GM06990 (cell line): ENCODE measurements at regions not wholly inside any gene's neighbourhood (a gene's known extent, or its start where the extent isn't known, plus 50 kb on each side); places are given as distances from the start of the nearest gene placed in this dataset.

ENCODE experiments used
- DNase-seq: peaks from one replicate; pipeline ENCODE4 v3.0.0-alpha.2; 2011; ENCODE audit not compliant: insufficient read length; ENCODE audit errors: extremely low read depth
- H3K27me3 ChIP-seq: replicated peaks from 2 replicates; pipeline ENCODE4 v1.6.0; 2011; ENCODE audit warnings: low read length; ENCODE audit not compliant: control insufficient read depth, insufficient read depth
- H3K36me3 ChIP-seq: 2 replicates; pipeline ENCODE4 v1.5.1; 2011; ENCODE audit warnings: low read length; ENCODE audit not compliant: control insufficient read depth, insufficient read depth
- H3K4me3 ChIP-seq: replicated peaks from 2 replicates; pipeline ENCODE4 v1.5.1; 2011; ENCODE audit warnings: low read depth, mild to moderate bottlenecking, control low read depth, low read length
- TF ChIP-seq, protein P1 (sequence below): IDR thresholded peaks from 2 replicates; pipeline ENCODE4 v1.5.1; 2011; ENCODE audit warnings: low read length, control low read depth, mild to moderate bottlenecking, inconsistent platforms; ENCODE audit not compliant: insufficient read depth, poor library complexity, severe bottlenecking

DNA sequence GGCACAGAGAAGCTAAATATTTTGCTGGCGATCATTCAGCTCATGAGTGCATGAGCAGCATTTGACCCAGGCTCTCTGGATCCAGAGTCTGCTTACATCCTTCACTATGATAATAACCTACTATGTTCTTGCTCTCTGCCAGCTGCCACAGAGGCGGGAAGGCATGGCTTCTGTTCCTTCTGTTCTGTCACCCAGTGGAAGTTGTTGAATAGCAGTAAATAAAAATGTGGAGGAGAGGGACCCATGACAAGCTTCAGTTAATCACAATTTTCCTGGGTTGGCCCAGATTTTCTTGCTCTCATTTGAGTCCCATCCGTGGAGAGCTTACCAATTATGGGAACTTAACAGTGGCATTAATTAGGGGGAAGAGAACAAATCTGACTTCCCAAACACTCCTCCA is 250.1 kb upstream of the NOCT start:
- H3K4me3 ChIP-seq: no peak overlapping the region
- no peaks in the 10 kb centered on the region for H3K27me3 ChIP-seq
- TF ChIP-seq, protein P1, sequence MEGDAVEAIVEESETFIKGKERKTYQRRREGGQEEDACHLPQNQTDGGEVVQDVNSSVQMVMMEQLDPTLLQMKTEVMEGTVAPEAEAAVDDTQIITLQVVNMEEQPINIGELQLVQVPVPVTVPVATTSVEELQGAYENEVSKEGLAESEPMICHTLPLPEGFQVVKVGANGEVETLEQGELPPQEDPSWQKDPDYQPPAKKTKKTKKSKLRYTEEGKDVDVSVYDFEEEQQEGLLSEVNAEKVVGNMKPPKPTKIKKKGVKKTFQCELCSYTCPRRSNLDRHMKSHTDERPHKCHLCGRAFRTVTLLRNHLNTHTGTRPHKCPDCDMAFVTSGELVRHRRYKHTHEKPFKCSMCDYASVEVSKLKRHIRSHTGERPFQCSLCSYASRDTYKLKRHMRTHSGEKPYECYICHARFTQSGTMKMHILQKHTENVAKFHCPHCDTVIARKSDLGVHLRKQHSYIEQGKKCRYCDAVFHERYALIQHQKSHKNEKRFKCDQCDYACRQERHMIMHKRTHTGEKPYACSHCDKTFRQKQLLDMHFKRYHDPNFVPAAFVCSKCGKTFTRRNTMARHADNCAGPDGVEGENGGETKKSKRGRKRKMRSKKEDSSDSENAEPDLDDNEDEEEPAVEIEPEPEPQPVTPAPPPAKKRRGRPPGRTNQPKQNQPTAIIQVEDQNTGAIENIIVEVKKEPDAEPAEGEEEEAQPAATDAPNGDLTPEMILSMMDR: no peak
- no peak for DNase-seq
- H3K36me3 ChIP-seq: no peaks in the 10 kb centered on the region

DNA sequence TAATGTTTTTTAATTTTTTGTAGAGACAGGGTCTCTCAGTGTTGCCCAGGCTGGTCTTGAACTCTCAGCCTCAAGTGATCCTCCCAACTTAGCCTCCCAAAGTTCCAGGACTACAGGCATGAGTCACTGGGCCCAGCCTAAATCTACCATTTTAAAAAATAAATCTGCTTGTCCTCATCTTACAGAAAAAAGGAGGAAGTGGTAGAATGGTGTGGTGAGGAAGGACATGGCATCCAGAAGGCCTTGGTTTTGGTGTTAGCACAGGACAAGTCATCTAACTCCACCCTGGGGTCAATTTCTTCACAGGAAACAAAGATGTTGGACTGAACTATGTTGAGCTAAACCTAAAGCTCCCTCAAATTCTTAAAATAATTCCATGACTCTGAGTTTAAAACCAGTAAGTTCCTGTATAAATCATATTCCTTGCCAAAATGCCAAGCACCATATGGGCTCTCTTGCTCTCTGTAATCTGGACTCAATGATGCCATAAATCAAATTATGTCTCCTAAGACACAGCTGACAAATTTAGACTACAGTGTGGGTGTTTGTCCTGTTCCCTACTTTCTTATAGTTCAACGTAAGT is 253.9 kb upstream of the NOCT start:
- DNase-seq: no peak
- TF ChIP-seq, protein P1: no peak
- no peak overlapping the region for H3K4me3 ChIP-seq
- no peaks in the 10 kb centered on the region for H3K36me3 ChIP-seq
- no peaks in the 10 kb centered on the region for H3K27me3 ChIP-seq

DNA sequence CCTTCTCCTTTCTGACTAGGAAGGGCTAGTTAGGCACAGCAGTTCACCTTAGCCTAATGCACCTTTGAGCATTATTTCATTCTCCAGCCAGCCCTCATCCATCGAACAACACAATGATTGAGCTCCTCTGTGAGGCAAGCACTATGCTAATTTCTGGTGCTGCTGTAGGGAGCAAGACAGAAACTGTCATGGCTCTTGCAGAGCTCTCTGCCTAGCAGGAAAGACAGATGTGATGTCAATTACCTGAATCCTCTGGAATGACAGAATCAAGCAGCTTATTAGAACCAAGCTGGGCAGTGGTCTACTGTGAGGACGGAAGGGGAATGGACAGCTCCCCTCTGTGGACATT is 256.1 kb upstream of the NOCT start:
- DNase-seq: no peak
- Histone ChIP-seq H3K36me3 (no peaks in the 10 kb centered on the region), H3K27me3 (no peaks in the 10 kb centered on the region), H3K4me3 (no peak overlapping the region)
- TF ChIP-seq, protein P1: no peak

DNA sequence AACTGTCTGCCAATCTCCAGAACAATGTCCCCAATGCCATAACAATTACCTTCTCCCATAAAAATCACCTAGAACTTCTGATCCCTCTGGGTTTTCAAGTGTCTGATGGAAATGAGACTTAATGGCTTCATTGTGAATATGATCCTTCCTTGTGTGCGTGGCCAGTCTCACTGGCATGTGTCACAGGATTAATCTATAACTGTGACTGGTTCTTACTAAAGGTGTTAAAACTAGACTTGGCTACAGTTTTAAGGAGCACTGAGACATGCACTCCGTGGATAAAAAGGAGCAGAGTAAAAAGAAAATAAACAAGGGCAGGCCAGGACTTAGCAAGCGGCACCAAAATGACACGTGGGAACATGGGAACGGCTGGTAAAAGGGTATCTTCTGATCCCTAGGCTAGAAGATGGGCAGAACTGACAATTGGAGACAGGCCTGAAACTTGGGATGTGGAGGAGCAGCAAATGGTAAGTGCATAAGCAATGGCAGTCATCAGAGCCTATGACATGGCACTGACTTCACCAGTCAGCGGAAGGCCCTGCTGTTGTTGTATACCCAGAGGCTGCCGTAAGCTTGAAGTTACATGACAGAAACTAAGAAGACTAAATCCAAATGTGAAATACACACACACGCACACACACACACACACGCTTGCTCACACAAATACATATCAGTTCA is 256.6 kb upstream of the NOCT start:
- no peak overlapping the region for H3K4me3 ChIP-seq
- no peak for DNase-seq
- TF ChIP-seq, protein P1: no peak
- H3K27me3 ChIP-seq: no peaks in the 10 kb centered on the region
- no peaks in the 10 kb centered on the region for H3K36me3 ChIP-seq

GRCh38 chr4:138758196-138758595 is 257.4 kb upstream of the NOCT start:
- H3K27me3 ChIP-seq: no peaks in the 10 kb centered on the region
- no peak for DNase-seq
- H3K36me3 ChIP-seq: no peaks in the 10 kb centered on the region
- H3K4me3 ChIP-seq: no peak overlapping the region
- TF ChIP-seq, protein P1: no peak

DNA sequence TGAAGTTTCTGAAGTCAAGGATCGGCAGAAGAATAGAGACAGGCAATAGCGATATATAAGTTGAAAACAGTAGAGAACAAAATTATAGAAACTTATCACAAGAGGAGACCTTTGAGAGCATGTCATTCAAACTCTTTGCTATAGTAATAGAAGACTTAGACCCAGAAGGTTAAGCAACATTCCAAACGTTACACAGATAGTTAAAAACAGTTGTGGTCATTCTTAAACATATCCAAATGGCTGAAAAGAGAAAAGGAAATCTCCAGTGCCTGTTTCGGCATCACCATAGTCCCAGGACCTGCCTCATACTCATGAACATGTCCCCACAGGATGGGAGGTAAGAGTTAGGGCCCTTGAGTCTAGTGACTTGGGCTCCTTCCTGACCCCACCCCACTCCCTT is 258.1 kb upstream of the NOCT start:
- no peak for DNase-seq
- Histone ChIP-seq H3K27me3 (no peaks in the 10 kb centered on the region), H3K36me3 (no peaks in the 10 kb centered on the region), H3K4me3 (no peak overlapping the region)
- TF ChIP-seq, protein P1: no peak
